Adrenal gland (tissue), 9 donors: ENCODE measurements at regions not wholly inside any gene's neighbourhood (a gene's known extent, or its start where the extent isn't known, plus 50 kb on each side); places are given as distances from the start of the nearest gene placed in this dataset.

Experiments
- DNase-seq, 7 donors: peaks; one replicate each; pipeline ENCODE4 v3.0.0-alpha.2; 2019 to 2020
- H3K27ac ChIP-seq, 5 donors: fragments of 200-600 bp; sonication (generic) in 4 of 5; 1 replicate in 3 of 5; 2 replicates in 2 of 5; pipeline versions ENCODE4 v1.5.1 to v1.8.0; 2016 to 2020; ENCODE audit warnings: mild to moderate bottlenecking in 1 of 5
- H3K27me3 ChIP-seq: fragments of 200-600 bp; 2 replicates; pipeline ENCODE4 v1.8.0; 2021
- H3K36me3 ChIP-seq, 2 donors: fragments of 200-600 bp; replicated peaks in 1 of 2; 1 replicate in 1 of 2; 2 replicates in 1 of 2; pipeline versions ENCODE4 v1.5.1 to v1.8.0; 2018 to 2022
- H3K4me1 ChIP-seq, 2 donors: fragments of 200-600 bp; replicated peaks in 1 of 2; 1 replicate in 1 of 2; 2 replicates in 1 of 2; pipeline versions ENCODE4 v1.5.1 to v1.8.0; 2018 to 2021
- H3K4me3 ChIP-seq, 4 donors: fragments of 200-600 bp; sonication (generic) in 3 of 4; one replicate each; pipeline ENCODE4 v1.5.1; 2016 to 2018
- H3K9me3 ChIP-seq, 3 donors: fragments of 200-600 bp; sonication (generic) in 1 of 3; replicated peaks in 1 of 3; 1 replicate in 2 of 3; 2 replicates in 1 of 3; pipeline versions ENCODE4 v1.5.1 to v1.8.0; 2016 to 2021
- POLR2A ChIP-seq, 2 donors: fragments of 450-650 bp; IDR thresholded peaks; one replicate each; pipeline ENCODE4 v1.6.1; 2017; ENCODE audit warnings: antibody characterized with exemption in 2 of 2, mild to moderate bottlenecking in 2 of 2, moderate library complexity in 1 of 2
- WGBS, 4 donors: extraction: QIAGEN DNeasy Blood & Tissue Kit in 2 of 4; methylation state at CpG; one replicate each; pipeline versions ENCODE4 v1.1.5 to v1.1.7; 2013 to 2017; 5-methylcytosine and 5-hydroxymethylcytosine counted together
- intact Hi-C, 2 donors: fragments of 100-400 bp; cut with DNase I; formaldehyde crosslinking; loops; one replicate each; pipeline versions ENCODE4 v1.14.1 to v1.15.0; 2022 to 2023
- TF ChIP-seq, protein P1 (sequence below), 6 experiments: fragments of 450-650 bp in 4 of 6; fragments of 200-600 bp in 2 of 6; sonication (generic) in 1 of 6; IDR thresholded peaks; 1 replicate in 5 of 6; 2 replicates in 1 of 6; pipeline versions ENCODE4 v1.5.1 to v1.8.0; 2016 to 2021; ENCODE audit warnings: antibody characterized with exemption in 6 of 6, mild to moderate bottlenecking in 2 of 6, moderate library complexity in 1 of 6
- donor health status: healthy with polysubstance abuse.
- donor health status: Bipolar disorder and iron deficiency.
- donor health status: DM: yes; HTN: yes; CAD: no.
- donor health status: DM: no; HTN: no; CAD: no.
- donor health status: DM: no; HTN: no; CAD: no.

DNA sequence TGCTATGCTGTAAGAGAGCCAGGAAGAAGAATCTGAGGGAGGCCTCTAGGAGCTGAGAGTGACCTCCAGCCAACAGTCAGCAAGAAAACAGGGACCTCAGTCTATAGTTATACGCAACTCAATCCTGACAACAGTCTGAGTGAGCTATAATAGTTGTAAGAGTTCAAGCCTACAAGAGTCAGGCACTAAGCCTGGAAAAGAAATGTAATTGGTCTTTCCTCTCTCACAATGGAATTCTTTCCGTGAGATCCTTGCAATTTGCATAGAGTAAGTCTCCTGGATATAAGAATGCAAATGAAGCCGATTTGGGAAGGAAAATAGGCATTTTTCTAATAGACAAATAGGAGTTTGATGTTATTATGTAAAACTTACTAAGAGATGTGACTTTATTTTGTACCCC lies 1332.6 kb upstream of the CELF4 start:
- TF ChIP-seq, protein P1, sequence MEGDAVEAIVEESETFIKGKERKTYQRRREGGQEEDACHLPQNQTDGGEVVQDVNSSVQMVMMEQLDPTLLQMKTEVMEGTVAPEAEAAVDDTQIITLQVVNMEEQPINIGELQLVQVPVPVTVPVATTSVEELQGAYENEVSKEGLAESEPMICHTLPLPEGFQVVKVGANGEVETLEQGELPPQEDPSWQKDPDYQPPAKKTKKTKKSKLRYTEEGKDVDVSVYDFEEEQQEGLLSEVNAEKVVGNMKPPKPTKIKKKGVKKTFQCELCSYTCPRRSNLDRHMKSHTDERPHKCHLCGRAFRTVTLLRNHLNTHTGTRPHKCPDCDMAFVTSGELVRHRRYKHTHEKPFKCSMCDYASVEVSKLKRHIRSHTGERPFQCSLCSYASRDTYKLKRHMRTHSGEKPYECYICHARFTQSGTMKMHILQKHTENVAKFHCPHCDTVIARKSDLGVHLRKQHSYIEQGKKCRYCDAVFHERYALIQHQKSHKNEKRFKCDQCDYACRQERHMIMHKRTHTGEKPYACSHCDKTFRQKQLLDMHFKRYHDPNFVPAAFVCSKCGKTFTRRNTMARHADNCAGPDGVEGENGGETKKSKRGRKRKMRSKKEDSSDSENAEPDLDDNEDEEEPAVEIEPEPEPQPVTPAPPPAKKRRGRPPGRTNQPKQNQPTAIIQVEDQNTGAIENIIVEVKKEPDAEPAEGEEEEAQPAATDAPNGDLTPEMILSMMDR (IDR thresholded peaks at IDR 0.05) = no peak
- no peak for TF ChIP-seq POLR2A (IDR thresholded peaks at IDR 0.05)
- intact Hi-C loops = no loop called here
- 46 to 82% (median 70%) methylated on average over 3 of the region's 3 CpGs for WGBS, 4 donors
- H3K27ac ChIP-seq = no peak overlapping the region
- H3K36me3 ChIP-seq = no peaks in the 10 kb centered on the region
- no peak for DNase-seq
- no peaks in the 10 kb centered on the region for H3K4me1 ChIP-seq
- no peak overlapping the region for H3K4me3 ChIP-seq
- no peaks in the 10 kb centered on the region for H3K9me3 ChIP-seq
- H3K27me3 ChIP-seq = no peaks in the 10 kb centered on the region

DNA sequence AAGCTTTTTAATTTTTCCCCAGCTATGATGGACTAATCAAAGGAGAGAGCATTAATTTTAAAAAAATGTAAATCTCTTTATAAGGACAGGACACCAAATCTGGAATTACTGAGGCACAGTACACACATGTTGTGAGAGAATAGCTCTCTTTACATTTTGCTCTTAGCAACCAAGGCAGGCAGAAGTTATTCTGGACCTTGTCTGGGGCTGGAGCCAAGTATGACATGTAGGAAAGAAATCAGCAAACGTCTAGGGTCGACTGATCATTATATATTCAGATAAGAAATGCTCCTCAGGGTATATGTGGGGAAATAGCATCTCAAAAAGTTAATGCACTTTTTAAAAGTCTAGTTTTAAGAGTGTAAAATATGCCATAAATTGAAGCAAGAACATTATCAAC lies 1330.0 kb upstream of the CELF4 start:
- DNase-seq = no peak
- no peaks in the 10 kb centered on the region for H3K9me3 ChIP-seq
- H3K36me3 ChIP-seq = no peaks in the 10 kb centered on the region
- H3K27me3 ChIP-seq = no peaks in the 10 kb centered on the region
- H3K27ac ChIP-seq = no peak overlapping the region
- WGBS, 4 donors = 31 to 57% (median 45%) methylated on average over 2 of the region's 2 CpGs
- intact Hi-C loops = no loop called here
- TF ChIP-seq, protein P1 (IDR thresholded peaks at IDR 0.05) = no peak
- TF ChIP-seq POLR2A (IDR thresholded peaks at IDR 0.05) = no peak
- no peaks in the 10 kb centered on the region for H3K4me1 ChIP-seq
- H3K4me3 ChIP-seq = no peak overlapping the region

DNA sequence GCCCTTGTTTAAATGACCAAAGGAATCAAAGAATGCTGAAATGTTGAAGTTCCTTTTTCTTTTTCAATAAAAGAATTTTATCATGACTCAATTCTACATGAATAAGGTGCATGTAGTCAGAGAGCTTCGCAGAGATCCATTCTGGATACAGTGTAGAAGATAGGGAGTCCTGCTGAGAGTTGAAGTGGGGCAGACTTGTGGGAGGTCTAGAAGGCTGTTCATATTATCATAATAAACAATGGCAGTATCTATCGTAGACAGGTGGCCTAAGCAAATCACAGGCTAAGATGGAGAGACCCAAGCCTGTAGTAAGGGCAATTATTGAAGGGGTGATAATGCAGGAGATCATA lies 1322.0 kb upstream of the CELF4 start:
- Histone ChIP-seq H3K9me3 (no peaks in the 10 kb centered on the region), H3K27me3 (no peaks in the 10 kb centered on the region), H3K4me1 (no peaks in the 10 kb centered on the region), H3K27ac (no peak overlapping the region), H3K36me3 (no peaks in the 10 kb centered on the region), H3K4me3 (no peak overlapping the region)
- DNase-seq = no peak
- TF ChIP-seq POLR2A (IDR thresholded peaks at IDR 0.05) = no peak
- TF ChIP-seq, protein P1 (IDR thresholded peaks at IDR 0.05) = no peak
- WGBS, 4 donors = 75 to 87% (median 81%) methylated on average over 2 of the region's 2 CpGs
- intact Hi-C loops = no loop called here

GRCh38 chr18:38886861-38887670 lies 1321.5 kb upstream of the CELF4 start:
- DNase-seq = no peak
- H3K27me3 ChIP-seq = no peaks in the 10 kb centered on the region
- H3K4me1 ChIP-seq = no peaks in the 10 kb centered on the region
- H3K36me3 ChIP-seq = no peaks in the 10 kb centered on the region
- intact Hi-C loops = no loop called here
- no peak overlapping the region for H3K27ac ChIP-seq
- 54 to 81% (median 73%) methylated on average over 4 of the region's 4 CpGs for WGBS, 4 donors
- TF ChIP-seq, protein P1 (IDR thresholded peaks at IDR 0.05) = no peak
- TF ChIP-seq POLR2A (IDR thresholded peaks at IDR 0.05) = no peak
- no peaks in the 10 kb centered on the region for H3K9me3 ChIP-seq
- H3K4me3 ChIP-seq = no peak overlapping the region
